ENCODE measurements at regions not wholly inside any gene's neighbourhood (a gene's known extent, or its start where the extent isn't known, plus 50 kb on each side); places are given as distances from the start of the nearest gene placed in this dataset.
A peak's percentile ranks its signal among the peaks of the same experiment; 100 is the strongest.

DNA sequence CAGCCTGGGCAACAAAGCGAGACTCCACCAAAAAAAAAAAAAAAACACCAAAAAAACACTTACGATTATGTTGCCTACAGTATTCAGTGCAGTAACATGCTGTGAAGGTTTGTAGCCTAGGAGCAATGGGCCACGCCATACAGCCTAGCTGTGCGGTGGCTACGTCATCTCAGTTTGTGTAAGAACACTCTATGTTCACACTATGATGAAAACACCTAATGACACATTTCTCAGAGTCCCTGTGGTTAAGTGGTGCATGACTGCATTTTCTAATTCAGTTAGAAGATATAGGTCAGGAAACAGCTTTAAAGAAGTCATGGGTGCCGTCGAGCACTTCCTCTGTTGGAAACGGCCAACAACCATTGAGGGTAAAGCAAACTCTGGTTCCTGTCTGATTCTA is 75.7 kb upstream of the ANO1 start:
- ChIA-PET POLR2A (no interaction called here), CTCF (no interaction called here)
- intact Hi-C loops (cut with DNase I, micrococcal nuclease), result no loop called here
- H3K9me3 ChIP-seq (ENCODE audit: control insufficient read depth in 1 of 2, insufficient read depth in 1 of 2, low read length in 2 of 2), result peaks cover 0 to under 1% of the 10 kb centered on the region in 2 experiments
- no peaks in the 10 kb centered on the region for H3K9me3 Mint-ChIP-seq
- DNase-seq (peak in 2 of 14 experiments; percentile 4 to 20), ATAC-seq (ENCODE audit: poor library complexity) (peak; percentile 41)
- H3K4me3 Mint-ChIP-seq, result no peak overlapping the region
- peaks cover 0 to 2% of the 10 kb centered on the region in 2 experiments for H3K27me3 ChIP-seq (ENCODE audit: control insufficient read depth in 1 of 2, insufficient read depth in 2 of 2, low read length in 2 of 2)
- TF ChIP-seq CTCF (IDR thresholded peaks at IDR 0.05), result no peak
- no peaks in the 10 kb centered on the region for H3K36me3 ChIP-seq (ENCODE audit: insufficient read depth, low read length)
- no peak overlapping the region for H3K4me3 ChIP-seq (ENCODE audit: low read length)
- H3K27ac Mint-ChIP-seq, result no peak overlapping the region
- H3K4me1 Mint-ChIP-seq (ENCODE audit: low read depth), result no peaks in the 10 kb centered on the region
- no peaks in the 10 kb centered on the region for H3K36me3 Mint-ChIP-seq (ENCODE audit: low read depth)
- no peaks in the 10 kb centered on the region for H3K4me1 ChIP-seq (ENCODE audit: insufficient read depth, low read length)
- H3K27ac ChIP-seq (ENCODE audit: low read depth in 1 of 2, low read length in 2 of 2), result no peak overlapping the region
- peaks cover 30% of the 10 kb centered on the region for H3K27me3 Mint-ChIP-seq

DNA sequence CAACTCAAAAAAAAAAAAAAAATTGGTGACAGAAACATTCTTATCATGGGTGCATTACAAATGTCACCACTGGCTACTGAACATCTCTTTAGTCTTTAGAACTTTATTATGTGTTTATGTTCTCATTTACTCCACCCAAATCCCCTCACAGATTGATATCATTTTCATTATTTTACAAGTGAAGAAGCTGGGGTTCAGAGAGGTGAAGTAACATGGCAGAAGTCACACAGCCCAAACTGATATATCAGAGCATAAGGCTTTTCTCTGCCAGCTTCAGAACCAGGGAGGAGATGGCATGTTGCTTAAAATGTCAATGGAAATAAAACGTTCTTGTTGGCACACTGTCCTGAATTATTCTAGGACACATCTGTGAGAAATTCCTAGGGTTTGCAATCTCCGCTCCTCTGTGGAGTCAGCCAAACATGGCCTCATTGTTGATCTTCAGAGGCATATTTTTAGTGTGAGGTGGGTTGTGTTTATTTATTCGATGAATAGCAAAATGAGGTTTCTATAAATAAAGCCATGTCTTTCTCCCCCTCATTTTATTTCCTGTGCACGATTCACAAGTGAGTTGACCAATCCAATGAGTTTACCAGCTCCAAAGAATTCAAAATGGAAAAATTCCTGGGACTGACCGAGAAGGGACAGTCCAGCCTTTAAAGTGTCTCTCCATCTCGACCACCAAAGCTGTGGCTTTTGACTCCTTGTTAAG is 72.9 kb upstream of the ANO1 start:
- no peak overlapping the region for H3K4me3 ChIP-seq (ENCODE audit: low read length)
- no peak overlapping the region for H3K27ac ChIP-seq (ENCODE audit: low read depth in 1 of 2, low read length in 2 of 2)
- DNase-seq, result no peak
- intact Hi-C loops (cut with DNase I, micrococcal nuclease), result no loop called here
- no peaks in the 10 kb centered on the region for H3K27me3 ChIP-seq (ENCODE audit: control insufficient read depth in 1 of 2, insufficient read depth in 2 of 2, low read length in 2 of 2)
- no peaks in the 10 kb centered on the region for H3K36me3 ChIP-seq (ENCODE audit: insufficient read depth, low read length)
- CTCF ChIA-PET, result no interaction called here
- no peak for ATAC-seq (ENCODE audit: poor library complexity)
- no peaks in the 10 kb centered on the region for H3K4me1 ChIP-seq (ENCODE audit: insufficient read depth, low read length)
- H3K4me1 Mint-ChIP-seq (ENCODE audit: low read depth), result no peaks in the 10 kb centered on the region
- no peaks in the 10 kb centered on the region for H3K9me3 Mint-ChIP-seq
- no peak for TF ChIP-seq CTCF (IDR thresholded peaks at IDR 0.05)
- POLR2A ChIA-PET, result no interaction called here
- H3K27me3 Mint-ChIP-seq, result peaks cover 9% of the 10 kb centered on the region
- no peak overlapping the region for H3K27ac Mint-ChIP-seq
- H3K36me3 Mint-ChIP-seq (ENCODE audit: low read depth), result no peaks in the 10 kb centered on the region
- H3K9me3 ChIP-seq (ENCODE audit: control insufficient read depth in 1 of 2, insufficient read depth in 1 of 2, low read length in 2 of 2), result no peaks in the 10 kb centered on the region
- no peak overlapping the region for H3K4me3 Mint-ChIP-seq

GRCh38 chr11:70007796-70008195 is 70.3 kb upstream of the ANO1 start:
- no peak for ATAC-seq (ENCODE audit: poor library complexity)
- Histone ChIP-seq H3K9me3 (ENCODE audit: control insufficient read depth in 1 of 2, insufficient read depth in 1 of 2, low read length in 2 of 2) (no peaks in the 10 kb centered on the region), H3K36me3 (ENCODE audit: insufficient read depth, low read length) (no peaks in the 10 kb centered on the region), H3K27ac (ENCODE audit: low read depth in 1 of 2, low read length in 2 of 2) (no peak overlapping the region), H3K4me1 (ENCODE audit: insufficient read depth, low read length) (no peaks in the 10 kb centered on the region), H3K27me3 (ENCODE audit: control insufficient read depth in 1 of 2, insufficient read depth in 2 of 2, low read length in 2 of 2) (no peaks in the 10 kb centered on the region), H3K4me3 (ENCODE audit: low read length) (no peak overlapping the region)
- H3K36me3 Mint-ChIP-seq (ENCODE audit: low read depth), result no peaks in the 10 kb centered on the region
- POLR2A ChIA-PET, result no interaction called here
- TF ChIP-seq CTCF (IDR thresholded peaks at IDR 0.05), result no peak
- intact Hi-C loops (cut with DNase I, micrococcal nuclease), result no loop called here
- peaks cover 5% of the 10 kb centered on the region for H3K27me3 Mint-ChIP-seq
- H3K4me1 Mint-ChIP-seq (ENCODE audit: low read depth), result no peaks in the 10 kb centered on the region
- CTCF ChIA-PET, result no interaction called here
- H3K27ac Mint-ChIP-seq, result no peak overlapping the region
- no peak overlapping the region for H3K4me3 Mint-ChIP-seq
- H3K9me3 Mint-ChIP-seq, result no peaks in the 10 kb centered on the region
- no peak for DNase-seq

Data from CD4-positive, alpha-beta T cell (primary cell).